ENCODE measurements at regions not wholly inside any gene's neighbourhood (a gene's known extent, or its start where the extent isn't known, plus 50 kb on each side); places are given as distances from the start of the nearest gene placed in this dataset.

DNA sequence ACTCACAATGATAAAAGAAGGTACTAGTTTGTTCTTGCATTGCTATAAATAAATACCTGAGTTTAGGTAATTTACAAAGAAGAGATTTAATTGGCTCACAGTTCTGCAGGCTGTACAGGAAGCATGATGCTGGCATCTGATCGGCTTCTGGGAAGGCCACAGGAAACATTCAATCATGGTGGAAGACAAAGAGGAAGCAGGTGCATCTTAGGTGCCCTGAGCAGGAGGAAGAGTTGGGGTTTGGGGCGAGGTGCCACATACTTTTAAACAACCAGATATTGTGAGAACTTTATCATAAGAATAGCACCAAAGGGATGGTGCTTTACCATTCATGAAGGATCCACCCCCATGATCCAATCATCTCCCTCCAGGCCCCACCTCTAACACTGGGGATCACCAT lies 752.6 kb upstream of the FLRT2 start:
- DNase-seq (ENCODE audit: low read depth, low spot score): no peak
- TF ChIP-seq EZH2 (IDR thresholded peaks at IDR 0.05): no peak
- no peak for TF ChIP-seq FOXP2 (optimal IDR thresholded peaks at IDR 0.05; ENCODE audit: control extremely low read depth, extremely low read length, insufficient read depth)
- no peak for TF ChIP-seq POLR2AphosphoS5 (IDR thresholded peaks at IDR 0.05; ENCODE audit: borderline replicate concordance, low read depth, low read length)
- Histone ChIP-seq H3K4me3 (no peak overlapping the region), H3K9ac (ENCODE audit: insufficient read length) (no peak overlapping the region), H3K27ac (no peak overlapping the region), H3K9me3 (ENCODE audit: low read depth, low read length) (peaks cover 4% of the 10 kb centered on the region; the same call in 1 of the 2 replicates), H3K36me3 (ENCODE audit: insufficient read depth, low read length) (no peaks in the 10 kb centered on the region)

DNA sequence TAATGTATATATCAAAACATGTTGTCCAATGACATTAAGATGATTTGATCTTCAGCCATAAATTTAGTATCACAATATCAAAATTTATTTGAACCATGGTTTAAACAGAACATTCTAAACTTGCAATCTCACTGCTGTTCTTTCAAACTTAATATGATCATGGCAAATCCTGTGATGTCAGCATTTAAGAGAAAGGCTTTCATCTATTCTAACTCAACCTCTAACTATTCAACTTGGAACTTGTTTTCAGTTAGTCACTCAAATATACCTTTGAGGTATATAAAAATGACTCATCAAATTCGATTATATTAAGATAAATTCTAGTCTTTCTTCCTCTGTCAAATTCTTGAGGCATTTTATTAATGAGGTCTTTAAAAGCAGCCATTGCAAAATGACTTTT lies 747.0 kb upstream of the FLRT2 start:
- no peak overlapping the region for H3K9ac ChIP-seq (ENCODE audit: insufficient read length)
- no peaks in the 10 kb centered on the region for H3K36me3 ChIP-seq (ENCODE audit: insufficient read depth, low read length)
- DNase-seq (ENCODE audit: low read depth, low spot score): no peak
- no peak overlapping the region for H3K27ac ChIP-seq
- H3K4me3 ChIP-seq: no peak overlapping the region
- no peak for TF ChIP-seq EZH2 (IDR thresholded peaks at IDR 0.05)
- TF ChIP-seq FOXP2 (optimal IDR thresholded peaks at IDR 0.05; ENCODE audit: control extremely low read depth, extremely low read length, insufficient read depth): no peak
- TF ChIP-seq POLR2AphosphoS5 (IDR thresholded peaks at IDR 0.05; ENCODE audit: borderline replicate concordance, low read depth, low read length): no peak
- no peaks in the 10 kb centered on the region for H3K9me3 ChIP-seq (ENCODE audit: low read depth, low read length)

GRCh38 chr14:84783511-84783910 lies 746.4 kb upstream of the FLRT2 start:
- no peak overlapping the region for H3K27ac ChIP-seq
- DNase-seq (ENCODE audit: low read depth, low spot score): no peak
- H3K9me3 ChIP-seq (ENCODE audit: low read depth, low read length): no peaks in the 10 kb centered on the region
- H3K4me3 ChIP-seq: no peak overlapping the region
- no peak for TF ChIP-seq EZH2 (IDR thresholded peaks at IDR 0.05)
- TF ChIP-seq FOXP2 (optimal IDR thresholded peaks at IDR 0.05; ENCODE audit: control extremely low read depth, extremely low read length, insufficient read depth): no peak
- TF ChIP-seq POLR2AphosphoS5 (IDR thresholded peaks at IDR 0.05; ENCODE audit: borderline replicate concordance, low read depth, low read length): no peak
- H3K36me3 ChIP-seq (ENCODE audit: insufficient read depth, low read length): no peaks in the 10 kb centered on the region
- no peak overlapping the region for H3K9ac ChIP-seq (ENCODE audit: insufficient read length)

DNA sequence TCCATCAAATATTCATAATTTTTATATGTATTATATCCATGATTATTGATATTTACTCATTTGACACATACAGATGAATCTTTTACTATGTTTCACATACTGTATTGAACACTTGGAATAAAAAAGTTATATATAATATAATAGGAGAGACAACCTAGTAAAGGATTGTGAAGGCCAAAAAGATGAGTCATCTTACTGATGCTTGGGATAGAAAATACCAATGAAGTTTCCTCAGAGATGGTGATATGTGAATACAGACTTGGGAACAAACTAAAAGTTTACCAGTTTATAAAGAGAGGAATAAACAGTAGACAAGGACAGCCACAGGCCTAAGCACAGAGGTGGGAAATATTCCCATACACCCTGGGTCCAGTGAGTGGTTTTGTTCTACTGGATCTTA lies 743.9 kb upstream of the FLRT2 start:
- no peak for DNase-seq (ENCODE audit: low read depth, low spot score)

DNA sequence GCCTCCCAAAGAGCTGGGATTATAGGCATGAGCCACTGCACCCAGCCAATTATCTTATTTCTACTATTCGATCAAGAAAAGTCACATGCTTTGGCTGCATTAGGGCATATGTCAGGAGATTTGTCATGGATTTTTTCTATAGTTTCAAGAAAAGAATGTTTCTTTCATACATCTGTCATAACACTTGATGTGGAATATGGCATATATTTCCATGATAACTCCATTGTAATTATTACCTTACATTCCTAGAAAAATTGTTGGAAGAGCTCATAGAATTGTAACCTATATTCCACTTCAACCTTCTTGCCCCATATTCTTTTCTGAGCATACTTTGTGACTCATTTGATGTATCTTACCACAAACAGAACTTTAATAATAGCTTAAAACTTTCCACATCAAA lies 740.9 kb upstream of the FLRT2 start:
- Histone ChIP-seq H3K36me3 (ENCODE audit: insufficient read depth, low read length) (no peaks in the 10 kb centered on the region), H3K27ac (no peak overlapping the region), H3K4me3 (no peak overlapping the region), H3K9ac (ENCODE audit: insufficient read length) (no peak overlapping the region), H3K9me3 (ENCODE audit: low read depth, low read length) (no peaks in the 10 kb centered on the region)
- TF ChIP-seq EZH2 (IDR thresholded peaks at IDR 0.05) (no peak), FOXP2 (optimal IDR thresholded peaks at IDR 0.05; ENCODE audit: control extremely low read depth, extremely low read length, insufficient read depth) (no peak), POLR2AphosphoS5 (IDR thresholded peaks at IDR 0.05; ENCODE audit: borderline replicate concordance, low read depth, low read length) (no peak)
- DNase-seq (ENCODE audit: low read depth, low spot score): no peak

More for the DNA sequence above, 743.9 kb upstream of the FLRT2 start:
- Histone ChIP-seq H3K4me3 (no peak overlapping the region), H3K9ac (ENCODE audit: insufficient read length) (no peak overlapping the region), H3K9me3 (ENCODE audit: low read depth, low read length) (no peaks in the 10 kb centered on the region), H3K36me3 (ENCODE audit: insufficient read depth, low read length) (no peaks in the 10 kb centered on the region), H3K27ac (no peak overlapping the region)
- no peak for TF ChIP-seq EZH2 (IDR thresholded peaks at IDR 0.05)
- TF ChIP-seq FOXP2 (optimal IDR thresholded peaks at IDR 0.05; ENCODE audit: control extremely low read depth, extremely low read length, insufficient read depth): no peak
- TF ChIP-seq POLR2AphosphoS5 (IDR thresholded peaks at IDR 0.05; ENCODE audit: borderline replicate concordance, low read depth, low read length): no peak

DNA sequence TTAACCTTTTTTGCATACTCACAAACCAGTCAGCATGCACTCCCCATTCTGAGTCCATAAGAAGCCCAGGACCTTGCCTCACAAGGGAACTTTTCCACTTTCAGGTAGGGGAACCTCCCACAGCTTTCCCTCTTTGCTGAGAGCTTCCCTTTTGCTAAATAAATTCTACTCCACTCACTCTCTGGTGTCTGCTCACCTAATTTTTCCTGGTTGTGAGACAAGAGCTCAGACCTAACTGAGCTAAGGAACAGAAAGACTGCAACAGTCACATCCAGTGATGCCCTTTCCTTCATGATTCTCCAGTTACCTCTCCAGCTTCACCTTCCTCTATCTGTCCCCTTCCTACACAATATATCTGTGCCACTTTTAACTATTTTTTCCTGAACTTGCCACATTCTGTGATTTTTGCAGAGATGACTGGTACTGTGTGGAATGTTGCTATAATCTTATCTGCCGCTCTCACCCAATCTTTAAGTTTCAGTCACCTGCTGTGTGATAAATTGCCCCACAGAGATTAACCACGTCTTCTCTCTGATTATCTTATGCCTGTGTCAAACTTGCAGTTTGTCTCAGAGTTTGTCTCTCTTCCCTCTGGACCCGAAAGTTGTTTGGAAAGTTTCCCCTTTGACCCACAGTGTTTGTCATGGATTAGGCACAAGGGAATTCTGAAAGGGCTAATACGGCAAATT lies 737.1 kb upstream of the FLRT2 start:
- H3K36me3 ChIP-seq (ENCODE audit: insufficient read depth, low read length): no peaks in the 10 kb centered on the region
- H3K9ac ChIP-seq (ENCODE audit: insufficient read length): no peak overlapping the region
- H3K27ac ChIP-seq: no peak overlapping the region
- H3K9me3 ChIP-seq (ENCODE audit: low read depth, low read length): no peaks in the 10 kb centered on the region
- TF ChIP-seq POLR2AphosphoS5 (IDR thresholded peaks at IDR 0.05; ENCODE audit: borderline replicate concordance, low read depth, low read length): no peak
- TF ChIP-seq FOXP2 (optimal IDR thresholded peaks at IDR 0.05; ENCODE audit: control extremely low read depth, extremely low read length, insufficient read depth): no peak
- TF ChIP-seq EZH2 (IDR thresholded peaks at IDR 0.05): no peak
- no peak for DNase-seq (ENCODE audit: low read depth, low spot score)
- no peak overlapping the region for H3K4me3 ChIP-seq

GRCh38 chr14:84797326-84797725 lies 732.6 kb upstream of the FLRT2 start:
- H3K36me3 ChIP-seq (ENCODE audit: insufficient read depth, low read length): no peaks in the 10 kb centered on the region
- H3K27ac ChIP-seq: no peak overlapping the region
- 0 out of 2 replicates have a peak, but pooled peaks cover under 1% of the 10 kb centered on the region for H3K9me3 ChIP-seq (ENCODE audit: low read depth, low read length)
- DNase-seq (ENCODE audit: low read depth, low spot score): no peak
- no peak overlapping the region for H3K9ac ChIP-seq (ENCODE audit: insufficient read length)
- TF ChIP-seq POLR2AphosphoS5 (IDR thresholded peaks at IDR 0.05; ENCODE audit: borderline replicate concordance, low read depth, low read length): no peak
- TF ChIP-seq EZH2 (IDR thresholded peaks at IDR 0.05): no peak
- no peak for TF ChIP-seq FOXP2 (optimal IDR thresholded peaks at IDR 0.05; ENCODE audit: control extremely low read depth, extremely low read length, insufficient read depth)
- no peak overlapping the region for H3K4me3 ChIP-seq

- H3K9me3 ChIP-seq (ENCODE audit: low read depth, low read length): peaks cover 7% of the 10 kb centered on the region; the same call in 1 of the 2 replicates
- H3K27ac ChIP-seq: no peak overlapping the region
- DNase-seq (ENCODE audit: low read depth, low spot score): no peak
- TF ChIP-seq FOXP2 (optimal IDR thresholded peaks at IDR 0.05; ENCODE audit: control extremely low read depth, extremely low read length, insufficient read depth) (no peak), EZH2 (IDR thresholded peaks at IDR 0.05) (no peak), POLR2AphosphoS5 (IDR thresholded peaks at IDR 0.05; ENCODE audit: borderline replicate concordance, low read depth, low read length) (no peak)
- no peak overlapping the region for H3K9ac ChIP-seq (ENCODE audit: insufficient read length)
- H3K4me3 ChIP-seq: no peak overlapping the region
- no peaks in the 10 kb centered on the region for H3K36me3 ChIP-seq (ENCODE audit: insufficient read depth, low read length)
Measured at GRCh38 chr14:84804468-84804867, 725.5 kb upstream of the FLRT2 start.

DNA sequence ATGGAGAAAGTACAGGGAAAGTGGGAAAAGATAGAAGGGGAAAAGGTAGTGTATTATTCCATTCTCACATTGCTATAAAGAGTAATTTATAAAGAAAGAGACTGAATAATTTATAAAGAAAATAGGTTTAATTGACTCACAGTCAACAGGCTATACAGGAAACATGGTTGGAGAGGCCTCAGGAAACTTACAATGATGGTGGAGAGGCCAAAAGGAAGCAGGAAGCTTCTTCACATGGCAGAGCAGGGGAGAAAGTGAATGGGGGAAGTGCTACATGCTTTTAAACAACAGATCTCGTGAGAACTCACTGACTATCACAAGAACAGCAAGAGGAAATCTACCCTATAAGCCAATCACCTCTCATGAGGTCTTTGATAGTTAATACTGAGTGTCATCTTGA lies 725.0 kb upstream of the FLRT2 start:
- TF ChIP-seq FOXP2 (optimal IDR thresholded peaks at IDR 0.05; ENCODE audit: control extremely low read depth, extremely low read length, insufficient read depth) (no peak), EZH2 (IDR thresholded peaks at IDR 0.05) (no peak), POLR2AphosphoS5 (IDR thresholded peaks at IDR 0.05; ENCODE audit: borderline replicate concordance, low read depth, low read length) (no peak)

More for the DNA sequence above, 725.0 kb upstream of the FLRT2 start:
- DNase-seq (ENCODE audit: low read depth, low spot score): no peak
- H3K27ac ChIP-seq: no peak overlapping the region
- H3K36me3 ChIP-seq (ENCODE audit: insufficient read depth, low read length): no peaks in the 10 kb centered on the region
- no peak overlapping the region for H3K9ac ChIP-seq (ENCODE audit: insufficient read length)
- H3K4me3 ChIP-seq: no peak overlapping the region
- H3K9me3 ChIP-seq (ENCODE audit: low read depth, low read length): peaks cover 7% of the 10 kb centered on the region; the same call in 1 of the 2 replicates
